ENCODE measurements at regions not wholly inside any gene's neighbourhood (a gene's known extent, or its start where the extent isn't known, plus 50 kb on each side); places are given as distances from the start of the nearest gene placed in this dataset.

GRCh38 chr10:109676703-109677102 is 246.6 kb downstream of the XPNPEP1 start:
- ChIA-PET POLR2A (no interaction called here), CTCF (no interaction called here)
- Mint-ChIP-seq H3K36me3 (ENCODE audit: insufficient read depth, unreplicated experiment) (no peaks in the 10 kb centered on the region), H3K27me3 (ENCODE audit: insufficient read depth, unreplicated experiment) (peaks cover 2% of the 10 kb centered on the region), H3K4me3 (ENCODE audit: unreplicated experiment) (no peak overlapping the region), H3K9me3 (ENCODE audit: unreplicated experiment) (no peaks in the 10 kb centered on the region), H3K27ac (ENCODE audit: unreplicated experiment) (no peak overlapping the region), H3K4me1 (ENCODE audit: low read depth, unreplicated experiment) (no peaks in the 10 kb centered on the region)
- intact Hi-C loops (cut with micrococcal nuclease; ENCODE audit: unreplicated experiment): no loop called here
- H3K36me3 ChIP-seq (ENCODE audit: control insufficient read depth, insufficient read depth, low read length): no peaks in the 10 kb centered on the region
- no TSS peak for BruUV-seq (replicated peaks)
- H3K27me3 ChIP-seq (replicated peaks; ENCODE audit: control insufficient read depth, insufficient read depth, low read length): no peaks in the 10 kb centered on the region
- no peak overlapping the region for H3K4me3 ChIP-seq (ENCODE audit: low read depth, low read length)
- no peak for DNase-seq
- TF ChIP-seq CTCF (IDR thresholded peaks at IDR 0.05; ENCODE audit: insufficient read depth in 1 of 2, low read depth in 1 of 2, low read length in 1 of 2, severe bottlenecking in 1 of 2, unreplicated experiment in 1 of 2): no peak
- H3K9me3 ChIP-seq: no peaks in the 10 kb centered on the region
- H3K4me1 ChIP-seq: no peaks in the 10 kb centered on the region

GRCh38 chr10:109668703-109669102 is 254.6 kb downstream of the XPNPEP1 start:
- no peak for TF ChIP-seq CTCF (IDR thresholded peaks at IDR 0.05; ENCODE audit: insufficient read depth in 1 of 2, low read depth in 1 of 2, low read length in 1 of 2, severe bottlenecking in 1 of 2, unreplicated experiment in 1 of 2)
- H3K27me3 Mint-ChIP-seq (ENCODE audit: insufficient read depth, unreplicated experiment): peaks cover 6% of the 10 kb centered on the region
- intact Hi-C loops (cut with micrococcal nuclease; ENCODE audit: unreplicated experiment): no loop called here
- no peak overlapping the region for H3K27ac Mint-ChIP-seq (ENCODE audit: unreplicated experiment)
- CTCF ChIA-PET: no interaction called here
- Histone ChIP-seq H3K4me1 (no peaks in the 10 kb centered on the region), H3K4me3 (ENCODE audit: low read depth, low read length) (no peak overlapping the region), H3K27me3 (replicated peaks; ENCODE audit: control insufficient read depth, insufficient read depth, low read length) (no peaks in the 10 kb centered on the region), H3K36me3 (ENCODE audit: control insufficient read depth, insufficient read depth, low read length) (no peaks in the 10 kb centered on the region), H3K9me3 (no peaks in the 10 kb centered on the region)
- POLR2A ChIA-PET: no interaction called here
- no peaks in the 10 kb centered on the region for H3K9me3 Mint-ChIP-seq (ENCODE audit: unreplicated experiment)
- H3K36me3 Mint-ChIP-seq (ENCODE audit: insufficient read depth, unreplicated experiment): no peaks in the 10 kb centered on the region
- no peaks in the 10 kb centered on the region for H3K4me1 Mint-ChIP-seq (ENCODE audit: low read depth, unreplicated experiment)
- no peak overlapping the region for H3K4me3 Mint-ChIP-seq (ENCODE audit: unreplicated experiment)
- no peak for DNase-seq
- BruUV-seq (replicated peaks): no TSS peak

GRCh38 chr10:109668154-109668665 is 255.1 kb downstream of the XPNPEP1 start:
- Mint-ChIP-seq H3K27ac (ENCODE audit: unreplicated experiment) (no peak overlapping the region), H3K36me3 (ENCODE audit: insufficient read depth, unreplicated experiment) (no peaks in the 10 kb centered on the region), H3K9me3 (ENCODE audit: unreplicated experiment) (no peaks in the 10 kb centered on the region), H3K4me3 (ENCODE audit: unreplicated experiment) (no peak overlapping the region), H3K4me1 (ENCODE audit: low read depth, unreplicated experiment) (no peaks in the 10 kb centered on the region), H3K27me3 (ENCODE audit: insufficient read depth, unreplicated experiment) (peaks cover 6% of the 10 kb centered on the region)
- no peaks in the 10 kb centered on the region; the same call in 1 of the 2 replicates for H3K36me3 ChIP-seq (ENCODE audit: control insufficient read depth, insufficient read depth, low read length)
- TF ChIP-seq CTCF (IDR thresholded peaks at IDR 0.05; ENCODE audit: insufficient read depth in 1 of 2, low read depth in 1 of 2, low read length in 1 of 2, severe bottlenecking in 1 of 2, unreplicated experiment in 1 of 2): no peak
- ChIA-PET POLR2A (no interaction called here), CTCF (no interaction called here)
- H3K27me3 ChIP-seq (replicated peaks; ENCODE audit: control insufficient read depth, insufficient read depth, low read length): no peaks in the 10 kb centered on the region
- H3K9me3 ChIP-seq: no peaks in the 10 kb centered on the region
- no peak for DNase-seq
- intact Hi-C loops (cut with micrococcal nuclease; ENCODE audit: unreplicated experiment): no loop called here
- no peaks in the 10 kb centered on the region for H3K4me1 ChIP-seq
- no peak overlapping the region for H3K4me3 ChIP-seq (ENCODE audit: low read depth, low read length)
- no TSS peak for BruUV-seq (replicated peaks)
